NCI-H2227 (cell line): ENCODE measurements at regions not wholly inside any gene's neighbourhood (a gene's known extent, or its start where the extent isn't known, plus 50 kb on each side); places are given as distances from the start of the nearest gene placed in this dataset.

Source experiments
- DNase-seq: peaks from one replicate; lab custom pipeline; 2025; ENCODE audit not compliant: unreplicated experiment; lab: John Stamatoyannopoulos, UW

DNA sequence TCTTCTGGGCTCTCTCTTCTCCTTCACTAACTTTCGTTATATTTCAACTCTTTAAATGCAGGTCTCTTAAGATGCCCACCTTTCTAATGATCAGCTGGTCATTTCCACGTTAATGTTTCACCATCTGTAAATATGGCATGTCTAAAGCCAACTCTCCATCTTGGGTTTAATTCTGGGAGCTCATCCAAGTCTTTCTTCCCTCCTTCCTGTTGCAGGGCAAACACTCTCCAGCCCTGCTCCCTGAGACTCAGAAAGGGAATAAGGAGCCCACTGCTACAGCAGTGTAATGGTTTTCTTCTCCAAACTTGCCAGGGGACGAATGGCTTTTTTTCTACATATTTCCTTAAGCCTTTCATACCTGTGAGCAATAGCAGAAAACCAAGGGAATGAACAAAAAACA is 73.3 kb upstream of the SOX1 start:
- DNase-seq, result no peak

- DNase-seq, result no peak
Measured at GRCh38 chr13:111994578-111994977, 72.4 kb upstream of the SOX1 start.

DNA sequence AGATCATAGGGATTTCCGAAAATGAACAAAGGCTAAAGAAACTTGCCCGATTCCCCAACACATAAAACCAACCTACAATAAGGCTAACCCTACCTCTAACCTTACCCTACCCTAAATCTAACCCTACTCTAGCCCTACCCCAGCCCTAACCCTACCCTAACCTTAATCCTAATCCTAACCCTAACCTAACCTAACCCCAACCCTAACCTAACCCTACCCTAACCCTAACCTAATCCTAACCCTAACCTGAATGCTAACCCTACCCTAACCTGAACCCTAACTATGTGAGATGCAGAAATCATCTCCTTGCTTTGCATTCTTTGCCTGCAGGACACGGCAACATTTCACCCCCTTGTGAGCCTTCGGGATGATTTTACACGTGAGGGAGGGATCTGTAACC is 67.6 kb upstream of the SOX1 start:
- DNase-seq, result no peak

- no peak for DNase-seq
Measured at GRCh38 chr13:112000888-112001287, 66.1 kb upstream of the SOX1 start.

- no peak for DNase-seq
Measured at GRCh38 chr13:112001571-112001970, 65.4 kb upstream of the SOX1 start.

GRCh38 chr13:112003396-112003795 is 63.6 kb upstream of the SOX1 start:
- DNase-seq, result no peak

DNA sequence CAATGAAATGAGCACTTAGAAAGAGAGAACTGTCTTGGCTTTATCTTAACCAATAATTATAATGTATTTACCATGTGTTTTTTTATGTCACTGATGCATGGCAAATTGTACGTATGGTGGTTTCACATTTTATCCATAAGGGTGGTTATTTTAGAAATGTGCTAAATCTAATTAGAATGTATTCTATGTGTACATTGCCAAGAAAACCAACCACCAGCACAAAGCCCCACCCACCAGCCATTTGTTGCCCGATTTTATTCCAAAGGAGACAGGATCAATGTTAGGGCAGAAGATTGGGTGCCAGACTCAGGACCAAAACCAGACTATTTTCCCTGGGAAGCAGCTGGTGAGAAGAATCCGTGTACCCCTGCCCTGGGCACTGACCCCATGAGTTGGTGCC is 63.0 kb upstream of the SOX1 start:
- no peak for DNase-seq

DNA sequence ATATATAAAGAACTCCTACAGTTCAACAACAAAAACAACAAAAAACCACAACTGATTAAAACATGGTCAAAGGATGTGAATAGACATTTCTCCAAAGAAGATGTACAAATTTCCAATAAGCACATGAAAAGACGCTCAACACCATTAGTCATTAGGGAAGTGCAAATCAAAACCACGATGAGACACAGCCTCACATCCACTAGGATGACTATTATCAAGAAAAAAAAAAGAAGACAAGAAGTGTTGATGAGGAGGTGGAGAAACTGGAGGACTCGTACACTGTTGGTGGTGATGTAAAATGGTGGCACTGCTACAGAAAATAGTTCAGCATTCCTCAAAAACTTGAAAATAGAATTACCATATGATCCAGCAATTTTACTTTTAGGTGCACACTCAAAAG is 61.0 kb upstream of the SOX1 start:
- DNase-seq, result no peak

- DNase-seq, result no peak
Measured at GRCh38 chr13:112007191-112007590, 59.8 kb upstream of the SOX1 start.

- DNase-seq, result no peak
Measured at GRCh38 chr13:112010714-112011113, 56.2 kb upstream of the SOX1 start.

DNA sequence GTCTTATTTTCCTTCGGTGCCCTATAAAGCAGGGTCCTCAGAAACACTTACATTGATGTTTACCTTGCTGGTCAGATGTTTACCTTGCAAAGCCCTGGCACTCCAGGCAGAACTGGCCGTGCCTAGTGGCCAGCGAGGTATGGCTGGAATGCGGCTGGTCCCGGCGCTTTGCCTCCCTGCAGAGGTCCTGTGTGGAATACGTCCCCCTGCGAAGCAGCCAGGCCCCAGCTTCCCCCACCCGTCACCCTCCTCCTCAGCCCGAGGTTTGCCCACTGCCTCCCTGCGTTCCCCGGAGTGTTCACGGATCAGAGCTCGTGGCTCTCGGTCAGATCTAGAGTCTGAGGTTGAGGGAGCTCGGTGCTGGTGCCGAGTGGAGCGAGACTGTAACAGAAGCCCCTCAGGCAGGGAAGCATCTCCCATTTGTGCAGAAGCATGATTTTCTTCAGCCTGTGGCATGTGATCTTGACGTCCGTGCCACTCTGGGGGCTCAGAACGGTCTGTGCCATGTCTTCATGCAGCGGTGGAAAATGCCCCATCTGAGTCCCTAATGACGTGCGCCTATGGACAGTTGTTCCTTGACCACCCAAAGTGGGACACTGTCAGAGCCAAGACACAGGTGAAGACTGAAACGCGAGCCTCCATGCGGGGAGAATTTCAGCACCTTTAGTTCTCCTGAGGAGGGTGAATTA is 54.8 kb upstream of the SOX1 start:
- no peak for DNase-seq

DNA sequence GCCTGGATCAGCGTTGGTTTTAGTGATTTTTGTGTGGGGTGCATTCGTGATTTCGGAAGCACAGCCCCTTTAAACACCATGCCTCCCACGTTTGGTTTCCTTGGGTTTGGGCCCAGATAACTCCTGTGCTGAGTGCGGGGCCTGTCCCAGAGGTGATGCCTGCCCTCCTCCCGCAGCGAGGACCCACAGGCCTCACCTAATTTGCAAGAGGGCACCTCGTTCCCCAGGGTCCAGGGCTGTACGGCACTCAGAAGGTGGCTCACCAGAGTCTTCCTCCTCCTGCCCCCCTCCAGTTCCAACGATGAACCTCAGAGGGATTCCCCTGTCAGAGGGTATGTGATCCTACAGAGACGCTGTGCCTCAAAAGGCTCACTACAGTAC is 54.3 kb upstream of the SOX1 start:
- no peak for DNase-seq

DNA sequence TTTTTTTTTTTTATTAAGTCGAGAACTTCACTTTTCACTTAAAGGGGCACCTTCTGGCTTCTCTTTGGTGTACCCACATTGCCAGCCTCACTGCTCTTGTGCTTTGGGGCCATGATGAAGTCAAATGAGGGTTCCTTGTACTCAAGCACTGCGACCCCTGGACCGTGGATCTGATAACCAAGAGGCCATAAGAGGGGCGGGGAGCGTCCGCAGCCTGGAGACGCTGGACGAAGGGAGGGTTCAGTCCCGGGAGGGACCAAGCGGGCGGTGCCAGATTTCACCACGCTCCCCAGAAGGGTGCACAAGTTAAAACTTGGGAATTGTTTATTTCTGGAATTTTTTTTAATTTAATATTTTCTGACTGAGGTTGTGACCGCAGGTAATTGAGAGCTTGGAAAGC is 53.3 kb upstream of the SOX1 start:
- no peak for DNase-seq

DNA sequence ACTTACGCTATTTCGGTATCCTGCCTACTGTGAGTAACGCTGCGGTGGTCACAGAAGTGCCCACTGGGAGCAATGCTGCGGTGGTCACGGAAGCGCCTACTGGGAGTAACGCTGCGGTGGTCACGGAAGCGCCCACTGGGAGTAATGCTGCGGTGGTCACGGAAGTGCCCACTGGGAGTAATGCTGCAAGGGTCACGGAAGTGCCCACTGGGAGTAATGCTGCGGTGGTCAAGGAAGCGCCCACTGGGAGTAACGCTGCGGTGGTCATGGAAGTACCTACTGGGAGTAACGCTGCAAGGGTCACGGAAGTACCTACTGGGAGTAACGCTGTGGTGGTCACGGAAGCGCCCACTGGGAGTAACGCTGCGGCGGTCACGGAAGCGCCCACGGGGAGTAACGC is 52.1 kb upstream of the SOX1 start:
- DNase-seq, result no peak
